Panc1 (cell line): ENCODE measurements at regions not wholly inside any gene's neighbourhood (a gene's known extent, or its start where the extent isn't known, plus 50 kb on each side); places are given as distances from the start of the nearest gene placed in this dataset.

Experiments used
- ATAC-seq: fragments of 200-7000 bp; cut with Tn5 transposase; 2 replicates; pipeline ENCODE4 v1.9.1; 2020; ENCODE audit warnings: mild to moderate bottlenecking, moderate library complexity
- BruUV-seq: library from RNA; stranded (reverse); fragments of 400-500 nt; replicated peaks from 2 replicates; lab custom pipeline; 2021; lab: Mats Ljungman, UMichigan
- CTCF ChIA-PET: fragments of 300-600 bp; sonication (Branson Sonifier 250); formaldehyde crosslinking; loops from one replicate; lab custom pipeline; 2022; ENCODE audit warnings: antibody characterized with exemption; lab: Charles Lee
- POLR2A ChIA-PET: fragments of 300-600 bp; sonication (Branson Sonifier 250); formaldehyde crosslinking; loops from one replicate; lab custom pipeline; 2022; ENCODE audit warnings: antibody characterized with exemption; lab: Charles Lee
- DNase-seq: peaks from one replicate; pipeline ENCODE4 v3.0.0-alpha.2; 2010; ENCODE audit warnings: low read depth, low spot score
- H3K27ac ChIP-seq: 2 replicates; pipeline ENCODE4 v1.5.1; 2011; ENCODE audit warnings: mild to moderate bottlenecking, low read length, inconsistent platforms
- H3K27me3 ChIP-seq: fragments of 200-500 bp; sonication (Bioruptor generic); 2 replicates; pipeline ENCODE4 v1.6.0; 2014; ENCODE audit warnings: low read length, inconsistent platforms; ENCODE audit not compliant: control insufficient read depth, insufficient read depth
- H3K36me3 ChIP-seq: fragments of 200-500 bp; sonication (Bioruptor generic); 2 replicates; pipeline ENCODE4 v1.5.1; 2014; ENCODE audit warnings: inconsistent platforms, mild to moderate bottlenecking, low read length, moderate library complexity; ENCODE audit not compliant: control insufficient read depth, insufficient read depth
- H3K4me1 ChIP-seq: 2 replicates; pipeline ENCODE4 v1.5.1; 2011; ENCODE audit warnings: inconsistent platforms, mild to moderate bottlenecking, low read length, moderate library complexity; ENCODE audit not compliant: control insufficient read depth, insufficient read depth
- H3K4me3 ChIP-seq, 2 experiments: 2 replicates each; pipeline ENCODE4 v1.5.1; 2011 to 2012; ENCODE audit warnings: low read depth in 2 of 2, low read length in 2 of 2, mild to moderate bottlenecking in 2 of 2, inconsistent platforms in 1 of 2, moderate library complexity in 1 of 2
- H3K9me3 ChIP-seq: fragments of 200-500 bp; sonication (Bioruptor generic); 2 replicates; pipeline ENCODE4 v1.5.1; 2014; ENCODE audit warnings: low read depth, mild to moderate bottlenecking, inconsistent platforms, low read length, moderate library complexity; ENCODE audit not compliant: control insufficient read depth, insufficient read depth
- POLR2AphosphoS5 ChIP-seq: IDR thresholded peaks from 2 replicates; pipeline ENCODE4 v1.6.1; 2012; ENCODE audit warnings: mild to moderate bottlenecking, low read depth, low read length, moderate library complexity
- SIN3A ChIP-seq: IDR thresholded peaks from 2 replicates; pipeline ENCODE4 v1.6.1; 2012; ENCODE audit warnings: low read depth, mild to moderate bottlenecking, low read length, moderate library complexity, borderline replicate concordance; ENCODE audit not compliant: insufficient read depth
- TCF7L2 ChIP-seq: IDR thresholded peaks from 2 replicates; pipeline ENCODE4 v1.6.1; 2011; ENCODE audit warnings: mild to moderate bottlenecking, low read depth, low read length, inconsistent platforms
- in situ Hi-C: cut with HindIII; loops from 2 replicates; pipeline ENCODE4 v1.10.0; 2016; ENCODE audit warnings: low sequenced_read_pairs, low pct_unique_long_range_greater_than_20kb
- intact Hi-C: fragments of 100-400 bp; cut with micrococcal nuclease; formaldehyde crosslinking; loops from one replicate; pipeline ENCODE4 v1.10.0; 2022; ENCODE audit not compliant: unreplicated experiment
- TF ChIP-seq, protein P1 (sequence below), 2 experiments: IDR thresholded peaks; 2 replicates each; pipeline ENCODE4 v1.6.1; 2011 to 2012; ENCODE audit warnings: low read depth in 2 of 2, control low read depth in 1 of 2, low read length in 1 of 2, mild to moderate bottlenecking in 1 of 2, moderate library complexity in 1 of 2; ENCODE audit not compliant: insufficient read depth in 1 of 2
- TF ChIP-seq, protein P2 (sequence below): fragments of 450-650 bp; IDR thresholded peaks from 2 replicates; pipeline ENCODE4 v1.5.1; 2017; ENCODE audit warnings: mild to moderate bottlenecking

GRCh38 chr3:160141485-160142185 is 83.6 kb upstream of the C3orf80 start:
- H3K27me3 ChIP-seq, result no peaks in the 10 kb centered on the region
- POLR2A ChIA-PET, result no interaction called here
- H3K4me1 ChIP-seq, result no peaks in the 10 kb centered on the region
- CTCF ChIA-PET, result no interaction called here
- H3K36me3 ChIP-seq, result no peaks in the 10 kb centered on the region
- no peak overlapping the region for H3K27ac ChIP-seq
- intact Hi-C loops, result no loop called here
- no peak overlapping the region for H3K4me3 ChIP-seq
- H3K9me3 ChIP-seq, result no peaks in the 10 kb centered on the region
- ATAC-seq, result no peak
- TF ChIP-seq, protein P1, sequence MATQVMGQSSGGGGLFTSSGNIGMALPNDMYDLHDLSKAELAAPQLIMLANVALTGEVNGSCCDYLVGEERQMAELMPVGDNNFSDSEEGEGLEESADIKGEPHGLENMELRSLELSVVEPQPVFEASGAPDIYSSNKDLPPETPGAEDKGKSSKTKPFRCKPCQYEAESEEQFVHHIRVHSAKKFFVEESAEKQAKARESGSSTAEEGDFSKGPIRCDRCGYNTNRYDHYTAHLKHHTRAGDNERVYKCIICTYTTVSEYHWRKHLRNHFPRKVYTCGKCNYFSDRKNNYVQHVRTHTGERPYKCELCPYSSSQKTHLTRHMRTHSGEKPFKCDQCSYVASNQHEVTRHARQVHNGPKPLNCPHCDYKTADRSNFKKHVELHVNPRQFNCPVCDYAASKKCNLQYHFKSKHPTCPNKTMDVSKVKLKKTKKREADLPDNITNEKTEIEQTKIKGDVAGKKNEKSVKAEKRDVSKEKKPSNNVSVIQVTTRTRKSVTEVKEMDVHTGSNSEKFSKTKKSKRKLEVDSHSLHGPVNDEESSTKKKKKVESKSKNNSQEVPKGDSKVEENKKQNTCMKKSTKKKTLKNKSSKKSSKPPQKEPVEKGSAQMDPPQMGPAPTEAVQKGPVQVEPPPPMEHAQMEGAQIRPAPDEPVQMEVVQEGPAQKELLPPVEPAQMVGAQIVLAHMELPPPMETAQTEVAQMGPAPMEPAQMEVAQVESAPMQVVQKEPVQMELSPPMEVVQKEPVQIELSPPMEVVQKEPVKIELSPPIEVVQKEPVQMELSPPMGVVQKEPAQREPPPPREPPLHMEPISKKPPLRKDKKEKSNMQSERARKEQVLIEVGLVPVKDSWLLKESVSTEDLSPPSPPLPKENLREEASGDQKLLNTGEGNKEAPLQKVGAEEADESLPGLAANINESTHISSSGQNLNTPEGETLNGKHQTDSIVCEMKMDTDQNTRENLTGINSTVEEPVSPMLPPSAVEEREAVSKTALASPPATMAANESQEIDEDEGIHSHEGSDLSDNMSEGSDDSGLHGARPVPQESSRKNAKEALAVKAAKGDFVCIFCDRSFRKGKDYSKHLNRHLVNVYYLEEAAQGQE (IDR thresholded peaks at IDR 0.05; ENCODE audit: insufficient read depth in 1 of 2, low read depth in 2 of 2, low read length in 1 of 2), result no peak
- TF ChIP-seq TCF7L2, result no peak
- TF ChIP-seq, protein P2, sequence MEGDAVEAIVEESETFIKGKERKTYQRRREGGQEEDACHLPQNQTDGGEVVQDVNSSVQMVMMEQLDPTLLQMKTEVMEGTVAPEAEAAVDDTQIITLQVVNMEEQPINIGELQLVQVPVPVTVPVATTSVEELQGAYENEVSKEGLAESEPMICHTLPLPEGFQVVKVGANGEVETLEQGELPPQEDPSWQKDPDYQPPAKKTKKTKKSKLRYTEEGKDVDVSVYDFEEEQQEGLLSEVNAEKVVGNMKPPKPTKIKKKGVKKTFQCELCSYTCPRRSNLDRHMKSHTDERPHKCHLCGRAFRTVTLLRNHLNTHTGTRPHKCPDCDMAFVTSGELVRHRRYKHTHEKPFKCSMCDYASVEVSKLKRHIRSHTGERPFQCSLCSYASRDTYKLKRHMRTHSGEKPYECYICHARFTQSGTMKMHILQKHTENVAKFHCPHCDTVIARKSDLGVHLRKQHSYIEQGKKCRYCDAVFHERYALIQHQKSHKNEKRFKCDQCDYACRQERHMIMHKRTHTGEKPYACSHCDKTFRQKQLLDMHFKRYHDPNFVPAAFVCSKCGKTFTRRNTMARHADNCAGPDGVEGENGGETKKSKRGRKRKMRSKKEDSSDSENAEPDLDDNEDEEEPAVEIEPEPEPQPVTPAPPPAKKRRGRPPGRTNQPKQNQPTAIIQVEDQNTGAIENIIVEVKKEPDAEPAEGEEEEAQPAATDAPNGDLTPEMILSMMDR, result no peak
- in situ Hi-C loops, result no loop called here
- BruUV-seq, result no TSS peak
- DNase-seq, result no peak

DNA sequence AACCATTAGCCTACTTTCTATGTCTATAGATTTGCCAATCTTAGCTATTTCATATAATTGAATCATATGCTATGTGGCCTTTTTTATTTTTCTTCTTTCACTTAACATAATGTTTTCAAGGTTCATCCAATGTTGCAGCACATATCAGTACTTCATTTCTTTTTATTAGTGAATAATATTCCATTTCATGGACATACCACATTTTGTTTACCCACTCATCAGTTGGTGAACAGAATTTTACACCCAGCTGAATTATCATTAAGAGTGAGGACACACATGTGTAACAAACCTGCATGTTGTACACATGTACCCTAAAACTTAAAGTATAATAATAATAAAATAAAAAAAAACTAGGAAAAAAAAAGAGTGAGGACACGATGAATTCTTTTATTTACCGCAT is 81.7 kb upstream of the C3orf80 start:
- Histone ChIP-seq H3K27me3 (no peaks in the 10 kb centered on the region), H3K36me3 (no peaks in the 10 kb centered on the region), H3K4me1 (no peaks in the 10 kb centered on the region), H3K9me3 (no peaks in the 10 kb centered on the region), H3K4me3 (no peak overlapping the region), H3K27ac (no peak overlapping the region)
- no TSS peak for BruUV-seq
- in situ Hi-C loops, result no loop called here
- POLR2A ChIA-PET, result no interaction called here
- ATAC-seq, result no peak
- intact Hi-C loops, result no loop called here
- no peak for TF ChIP-seq SIN3A
- TF ChIP-seq TCF7L2, result no peak
- TF ChIP-seq, protein P1 (IDR thresholded peaks at IDR 0.05; ENCODE audit: insufficient read depth in 1 of 2, low read depth in 2 of 2, low read length in 1 of 2), result no peak
- TF ChIP-seq, protein P2, result no peak
- TF ChIP-seq POLR2AphosphoS5, result no peak
- CTCF ChIA-PET, result no interaction called here
- DNase-seq, result no peak
